Gastrocnemius medialis (tissue), 4 donors: ENCODE measurements at regions not wholly inside any gene's neighbourhood (a gene's known extent, or its start where the extent isn't known, plus 50 kb on each side); places are given as distances from the start of the nearest gene placed in this dataset.
"Not testable (repeated sequence)": the region's sequence is repeated elsewhere in the genome, so short reads cannot be mapped to it uniquely, and the experiment has no call there.

Experiments used
- ATAC-seq, 2 donors: fragments of 150-250 bp; one replicate each; pipeline ENCODE4 v1.9.1; 2016
- DNase-seq, 2 donors: peaks; one replicate each; pipeline ENCODE4 v3.0.0-alpha.2; 2019
- H3K27ac ChIP-seq, 4 donors: fragments of 200-600 bp; sonication (generic); 1 replicate in 1 of 4; 2 replicates in 3 of 4; pipeline ENCODE4 v1.5.1; 2016 to 2018; ENCODE audit warnings: mild to moderate bottlenecking in 2 of 4, moderate library complexity in 1 of 4
- H3K27me3 ChIP-seq, 3 donors: fragments of 200-600 bp; sonication (generic) in 2 of 3; 1 replicate in 1 of 3; 2 replicates in 2 of 3; pipeline versions ENCODE4 v1.5.1 to v1.6.0; 2016 to 2019; ENCODE audit warnings: mild to moderate bottlenecking in 1 of 3, moderate library complexity in 1 of 3
- H3K36me3 ChIP-seq, 2 donors: fragments of 200-600 bp; sonication (generic) in 1 of 2; one replicate each; pipeline ENCODE4 v1.5.1; 2017 to 2018
- H3K4me1 ChIP-seq, 2 donors: fragments of 200-600 bp; sonication (generic) in 1 of 2; one replicate each; pipeline ENCODE4 v1.5.1; 2016 to 2017; ENCODE audit warnings: mild to moderate bottlenecking in 2 of 2
- H3K4me3 ChIP-seq, 4 donors: fragments of 200-600 bp; sonication (generic) in 3 of 4; 1 replicate in 1 of 4; 2 replicates in 3 of 4; pipeline ENCODE4 v1.5.1; 2016 to 2019; ENCODE audit warnings: mild to moderate bottlenecking in 2 of 4
- H3K9me3 ChIP-seq, 3 donors: fragments of 200-600 bp; sonication (generic) in 2 of 3; 1 replicate in 1 of 3; 2 replicates in 2 of 3; pipeline ENCODE4 v1.5.1; 2016 to 2019
- CTCF ChIP-seq, 5 experiments: fragments of 450-650 bp in 3 of 5; fragments of 200-600 bp in 2 of 5; sonication (generic) in 2 of 5; IDR thresholded peaks in 4 of 5; conservative IDR thresholded peaks in 1 of 5; 1 replicate in 4 of 5; 2 replicates in 1 of 5; pipeline ENCODE4 v1.5.1; 2016 to 2019; ENCODE audit warnings: antibody characterized with exemption in 5 of 5, mild to moderate bottlenecking in 3 of 5, moderate library complexity in 3 of 5
- POLR2A ChIP-seq, 2 donors: fragments of 450-650 bp; IDR thresholded peaks; one replicate each; pipeline ENCODE4 v1.6.1; 2017; ENCODE audit warnings: antibody characterized with exemption in 2 of 2, mild to moderate bottlenecking in 2 of 2, moderate library complexity in 2 of 2
- in situ Hi-C, 4 donors: fragments of 200-750 bp; cut with MboI; loops; one replicate each; pipeline versions ENCODE4 v1.15.0 to v1.8.0; 2017; ENCODE audit warnings: low sequenced_read_pairs in 4 of 4
- intact Hi-C: fragments of 100-400 bp; cut with DNase I; formaldehyde crosslinking; loops from one replicate; pipeline ENCODE4 v1.15.1; 2023; ENCODE audit warnings: low total_unique reads

- in situ Hi-C loops = no loop called here
- no peak overlapping the region for H3K4me3 ChIP-seq
- no peak overlapping the region for H3K27ac ChIP-seq
- H3K36me3 ChIP-seq = no peaks in the 10 kb centered on the region
- ATAC-seq = peak; percentile 50 to 53
- peak in 1 of 2 donors; percentile 53 for DNase-seq
- no peaks in the 10 kb centered on the region for H3K4me1 ChIP-seq
- TF ChIP-seq CTCF (IDR thresholded peaks at IDR 0.05 in 4 of 5, conservative IDR thresholded peaks at IDR 0.05 in 1 of 5) (no peak), POLR2A (IDR thresholded peaks at IDR 0.05) (no peak)
- intact Hi-C loops = no loop called here
- H3K27me3 ChIP-seq = no peaks in the 10 kb centered on the region
- H3K9me3 ChIP-seq = no peaks in the 10 kb centered on the region
Observed at GRCh38 chr4:7134737-7135388, 57.5 kb upstream of the SORCS2 start.

DNA sequence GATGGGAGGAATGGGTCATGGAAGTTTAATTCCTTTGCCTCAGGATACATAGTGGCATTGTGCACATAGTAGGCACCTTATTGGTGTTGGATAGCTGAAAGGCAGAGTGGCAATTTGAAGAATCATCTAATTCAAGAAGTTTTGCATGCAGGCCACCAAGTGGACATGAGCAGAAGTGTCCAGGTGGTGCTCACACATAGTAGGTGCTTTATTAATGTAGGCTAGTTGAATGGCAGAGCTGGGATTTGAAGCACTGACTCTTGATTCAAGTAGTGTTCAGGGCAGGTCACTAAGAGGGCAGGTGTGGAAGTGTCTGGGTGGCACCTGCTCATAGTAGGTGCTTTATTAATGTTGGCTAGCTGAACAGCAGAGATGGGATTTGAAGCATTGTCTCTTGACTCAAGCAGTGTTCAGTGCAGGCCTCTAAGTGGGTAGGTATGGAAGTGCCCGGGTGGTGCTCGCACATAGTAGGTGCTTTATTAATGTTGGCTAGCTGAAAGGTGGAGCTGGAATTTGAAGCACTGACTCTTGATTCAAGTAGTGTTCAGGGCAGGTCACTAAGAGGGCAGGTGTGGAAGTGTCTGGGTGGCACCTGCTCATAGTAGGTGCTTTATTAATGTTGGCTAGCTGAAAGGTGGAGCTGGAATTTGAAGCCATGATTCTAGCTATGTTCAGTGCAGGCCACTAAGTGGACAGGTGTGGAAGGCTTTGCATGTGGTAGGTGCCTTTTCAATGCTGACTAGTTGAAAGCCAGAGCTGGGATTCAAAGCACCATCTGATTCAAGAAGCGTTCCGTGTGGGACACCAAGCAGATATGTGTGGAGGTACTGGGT lies 58.3 kb upstream of the SORCS2 start:
- H3K4me3 ChIP-seq, in situ Hi-C loops, H3K36me3 ChIP-seq, H3K27me3 ChIP-seq, H3K27ac ChIP-seq, H3K9me3 ChIP-seq, H3K4me1 ChIP-seq, intact Hi-C loops, ATAC-seq, DNase-seq: not testable (repeated sequence)

GRCh38 chr4:7132730-7133582 lies 59.4 kb upstream of the SORCS2 start:
- TF ChIP-seq POLR2A (IDR thresholded peaks at IDR 0.05) (no peak), CTCF (IDR thresholded peaks at IDR 0.05 in 4 of 5, conservative IDR thresholded peaks at IDR 0.05 in 1 of 5) (no peak)
- ATAC-seq = no peak
- no peaks in the 10 kb centered on the region for H3K4me1 ChIP-seq
- in situ Hi-C loops (no loop called here), intact Hi-C loops (no loop called here)
- no peak for DNase-seq
- H3K36me3 ChIP-seq = no peaks in the 10 kb centered on the region
- no peaks in the 10 kb centered on the region for H3K27me3 ChIP-seq
- H3K4me3 ChIP-seq = no peak overlapping the region
- no peaks in the 10 kb centered on the region for H3K9me3 ChIP-seq
- H3K27ac ChIP-seq = no peak overlapping the region

- ATAC-seq = no peak
- in situ Hi-C loops (no loop called here), intact Hi-C loops (no loop called here)
- Histone ChIP-seq H3K36me3 (no peaks in the 10 kb centered on the region), H3K9me3 (no peaks in the 10 kb centered on the region), H3K27ac (no peak overlapping the region), H3K27me3 (no peaks in the 10 kb centered on the region), H3K4me1 (no peaks in the 10 kb centered on the region), H3K4me3 (no peak overlapping the region)
- TF ChIP-seq CTCF (IDR thresholded peaks at IDR 0.05 in 4 of 5, conservative IDR thresholded peaks at IDR 0.05 in 1 of 5) (no peak), POLR2A (IDR thresholded peaks at IDR 0.05) (no peak)
- DNase-seq = no peak
Observed at GRCh38 chr4:7132249-7132648, 60.1 kb upstream of the SORCS2 start.
